ENCODE measurements at regions not wholly inside any gene's neighbourhood (a gene's known extent, or its start where the extent isn't known, plus 50 kb on each side); places are given as distances from the start of the nearest gene placed in this dataset.

DNA sequence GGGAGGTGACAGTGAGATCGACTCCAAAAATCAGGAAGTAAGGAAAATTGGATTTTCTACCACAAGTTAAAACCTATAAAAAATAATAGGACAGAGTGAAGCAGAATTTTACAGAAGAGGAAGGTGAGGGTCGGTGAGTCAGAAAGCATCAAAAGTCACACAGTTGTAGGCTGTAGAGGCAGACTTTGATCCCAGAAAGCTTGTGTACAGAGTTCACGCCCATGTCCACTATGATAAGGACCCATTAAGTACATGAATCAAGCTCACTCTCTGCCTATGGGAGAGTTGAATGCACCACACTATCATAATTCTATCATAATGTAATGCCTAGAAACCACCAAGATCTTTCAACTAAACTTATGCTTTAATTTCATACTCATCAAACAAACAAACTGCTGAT, 291.2 kb downstream of the PRELID2 start:
- POLR2A ChIA-PET (ENCODE audit: low non-redundant PET) = no interaction called here
- no peak overlapping the region for H3K4me3 ChIP-seq (ENCODE audit: low read depth, low read length, poor library complexity, severe bottlenecking)
- intact Hi-C loops (cut with micrococcal nuclease; ENCODE audit: unreplicated experiment) = no loop called here
- no peaks in the 10 kb centered on the region for H3K9me3 ChIP-seq (ENCODE audit: low read depth, low read length, poor library complexity, severe bottlenecking)
- DNase-seq (ENCODE audit: low spot score) = no peak
- TF ChIP-seq, protein P1, sequence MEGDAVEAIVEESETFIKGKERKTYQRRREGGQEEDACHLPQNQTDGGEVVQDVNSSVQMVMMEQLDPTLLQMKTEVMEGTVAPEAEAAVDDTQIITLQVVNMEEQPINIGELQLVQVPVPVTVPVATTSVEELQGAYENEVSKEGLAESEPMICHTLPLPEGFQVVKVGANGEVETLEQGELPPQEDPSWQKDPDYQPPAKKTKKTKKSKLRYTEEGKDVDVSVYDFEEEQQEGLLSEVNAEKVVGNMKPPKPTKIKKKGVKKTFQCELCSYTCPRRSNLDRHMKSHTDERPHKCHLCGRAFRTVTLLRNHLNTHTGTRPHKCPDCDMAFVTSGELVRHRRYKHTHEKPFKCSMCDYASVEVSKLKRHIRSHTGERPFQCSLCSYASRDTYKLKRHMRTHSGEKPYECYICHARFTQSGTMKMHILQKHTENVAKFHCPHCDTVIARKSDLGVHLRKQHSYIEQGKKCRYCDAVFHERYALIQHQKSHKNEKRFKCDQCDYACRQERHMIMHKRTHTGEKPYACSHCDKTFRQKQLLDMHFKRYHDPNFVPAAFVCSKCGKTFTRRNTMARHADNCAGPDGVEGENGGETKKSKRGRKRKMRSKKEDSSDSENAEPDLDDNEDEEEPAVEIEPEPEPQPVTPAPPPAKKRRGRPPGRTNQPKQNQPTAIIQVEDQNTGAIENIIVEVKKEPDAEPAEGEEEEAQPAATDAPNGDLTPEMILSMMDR (conservative IDR thresholded peaks at IDR 0.05; ENCODE audit: low read depth, low read length) = no peak
- no peak for TF ChIP-seq EZH2 (IDR thresholded peaks at IDR 0.05; ENCODE audit: borderline replicate concordance, low read depth, low read length, poor library complexity, severe bottlenecking)
- no peaks in the 10 kb centered on the region for H3K4me1 ChIP-seq (ENCODE audit: insufficient read depth, low read length, poor library complexity, severe bottlenecking)
- BruUV-seq (replicated peaks) = no TSS peak
- H3K27ac ChIP-seq (ENCODE audit: low read depth, low read length, poor library complexity, severe bottlenecking) = no peak overlapping the region
- no peaks in the 10 kb centered on the region for H3K36me3 ChIP-seq (ENCODE audit: insufficient read depth, low read length, poor library complexity, severe bottlenecking)
- CTCF ChIA-PET = no interaction called here
- no peaks in the 10 kb centered on the region for H3K27me3 ChIP-seq (replicated peaks; ENCODE audit: insufficient read depth, low read depth, low read length, poor library complexity)

- no peak for TF ChIP-seq EZH2 (IDR thresholded peaks at IDR 0.05; ENCODE audit: borderline replicate concordance, low read depth, low read length, poor library complexity, severe bottlenecking)
- TF ChIP-seq, protein P1 (conservative IDR thresholded peaks at IDR 0.05; ENCODE audit: low read depth, low read length) = no peak
- no peak for DNase-seq (ENCODE audit: low spot score)
These were observed 294.8 kb downstream of the PRELID2 start for GRCh38 chr5:145540375-145540774.

GRCh38 chr5:145539201-145539600, 295.9 kb downstream of the PRELID2 start:
- Histone ChIP-seq H3K4me3 (ENCODE audit: low read depth, low read length, poor library complexity, severe bottlenecking) (no peak overlapping the region), H3K27me3 (replicated peaks; ENCODE audit: insufficient read depth, low read depth, low read length, poor library complexity) (no peaks in the 10 kb centered on the region), H3K9me3 (ENCODE audit: low read depth, low read length, poor library complexity, severe bottlenecking) (peaks cover 7% of the 10 kb centered on the region), H3K36me3 (ENCODE audit: insufficient read depth, low read length, poor library complexity, severe bottlenecking) (no peaks in the 10 kb centered on the region), H3K27ac (ENCODE audit: low read depth, low read length, poor library complexity, severe bottlenecking) (no peak overlapping the region), H3K4me1 (ENCODE audit: insufficient read depth, low read length, poor library complexity, severe bottlenecking) (peaks cover 4% of the 10 kb centered on the region)
- ChIA-PET CTCF (no interaction called here), POLR2A (ENCODE audit: low non-redundant PET) (no interaction called here)
- no TSS peak for BruUV-seq (replicated peaks)
- intact Hi-C loops (cut with micrococcal nuclease; ENCODE audit: unreplicated experiment) = no loop called here
- TF ChIP-seq EZH2 (IDR thresholded peaks at IDR 0.05; ENCODE audit: borderline replicate concordance, low read depth, low read length, poor library complexity, severe bottlenecking) = no peak
- TF ChIP-seq, protein P1 (conservative IDR thresholded peaks at IDR 0.05; ENCODE audit: low read depth, low read length) = no peak
- DNase-seq (ENCODE audit: low spot score) = no peak

More at GRCh38 chr5:145540375-145540774, 294.8 kb downstream of the PRELID2 start:
- H3K36me3 ChIP-seq (ENCODE audit: insufficient read depth, low read length, poor library complexity, severe bottlenecking) = no peaks in the 10 kb centered on the region
- no peak overlapping the region for H3K27ac ChIP-seq (ENCODE audit: low read depth, low read length, poor library complexity, severe bottlenecking)
- ChIA-PET POLR2A (ENCODE audit: low non-redundant PET) (no interaction called here), CTCF (no interaction called here)
- no peaks in the 10 kb centered on the region for H3K27me3 ChIP-seq (replicated peaks; ENCODE audit: insufficient read depth, low read depth, low read length, poor library complexity)
- no TSS peak for BruUV-seq (replicated peaks)
- peaks cover 7% of the 10 kb centered on the region for H3K9me3 ChIP-seq (ENCODE audit: low read depth, low read length, poor library complexity, severe bottlenecking)
- H3K4me1 ChIP-seq (ENCODE audit: insufficient read depth, low read length, poor library complexity, severe bottlenecking) = peaks cover 4% of the 10 kb centered on the region
- intact Hi-C loops (cut with micrococcal nuclease; ENCODE audit: unreplicated experiment) = no loop called here
- no peak overlapping the region for H3K4me3 ChIP-seq (ENCODE audit: low read depth, low read length, poor library complexity, severe bottlenecking)

Data from A673 (cell line).